HG03095 (cell line): ENCODE measurements at regions not wholly inside any gene's neighbourhood (a gene's known extent, or its start where the extent isn't known, plus 50 kb on each side); places are given as distances from the start of the nearest gene placed in this dataset.
"Not testable (repeated sequence)": the region's sequence is repeated elsewhere in the genome, so short reads cannot be mapped to it uniquely, and the experiment has no call there.

Source experiments
- ATAC-seq: cut with Tn5 transposase; IDR thresholded peaks from one replicate; pipeline ENCODE4 v1.9.1; 2021; ENCODE audit warnings: moderate library complexity; ENCODE audit not compliant: unreplicated experiment

DNA sequence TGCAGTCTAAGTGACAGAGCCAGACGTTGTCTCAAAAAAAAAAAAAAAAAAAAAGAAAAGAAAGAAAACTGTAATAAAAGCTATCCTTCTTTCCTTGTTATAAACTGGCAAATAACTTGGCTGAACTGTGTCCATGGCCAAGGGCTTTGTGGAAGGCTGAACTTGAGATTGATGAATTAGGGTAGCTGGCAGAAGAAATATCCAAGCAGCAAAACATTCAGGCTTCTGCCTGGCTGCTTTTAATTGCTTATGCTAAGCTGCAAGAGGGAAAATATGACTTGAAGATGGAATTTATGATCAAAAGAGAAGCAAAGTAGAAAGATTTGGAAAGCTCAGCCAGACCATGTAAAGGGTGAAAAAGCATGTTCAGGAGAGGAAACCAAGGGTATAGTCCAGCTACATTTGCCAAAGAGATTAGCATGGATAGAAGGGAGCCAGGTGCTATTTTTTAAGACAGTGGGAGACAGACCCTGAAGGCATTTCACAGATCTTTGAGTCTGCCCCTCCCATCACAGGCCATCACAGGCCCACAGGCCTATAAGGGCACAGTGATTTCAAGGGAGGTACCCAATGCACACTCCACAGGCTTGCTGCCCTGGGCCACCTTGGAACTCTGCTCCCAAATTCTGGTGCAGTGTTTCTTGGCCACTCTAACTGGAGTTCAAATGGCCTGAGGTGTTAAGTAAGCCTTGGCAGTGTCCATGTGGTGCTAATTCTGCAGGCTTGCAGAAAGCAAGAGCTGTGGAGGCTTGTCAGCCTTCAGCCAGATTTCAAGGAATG, 226.0 kb downstream of the AEBP2 start:
- ATAC-seq = no peak

DNA sequence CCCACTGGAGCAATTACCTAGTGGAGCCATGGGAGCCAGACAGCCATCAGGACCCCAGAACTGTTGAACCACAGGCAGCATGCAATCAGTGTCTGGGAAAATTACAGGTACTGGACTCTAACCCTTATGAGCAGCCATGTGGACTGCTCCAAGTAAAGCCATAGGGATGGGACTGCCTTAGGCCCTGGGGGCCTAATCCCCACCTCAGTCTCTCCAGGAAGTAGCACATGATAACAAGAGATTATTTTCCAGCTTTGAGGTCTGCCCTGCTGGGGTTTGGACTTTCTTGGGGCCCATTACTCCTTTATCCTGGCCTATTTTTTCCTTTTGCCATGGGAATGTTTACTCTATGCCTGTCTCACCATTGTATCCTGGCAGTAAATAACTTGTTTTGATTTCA, 226.8 kb downstream of the AEBP2 start:
- ATAC-seq = no peak

DNA sequence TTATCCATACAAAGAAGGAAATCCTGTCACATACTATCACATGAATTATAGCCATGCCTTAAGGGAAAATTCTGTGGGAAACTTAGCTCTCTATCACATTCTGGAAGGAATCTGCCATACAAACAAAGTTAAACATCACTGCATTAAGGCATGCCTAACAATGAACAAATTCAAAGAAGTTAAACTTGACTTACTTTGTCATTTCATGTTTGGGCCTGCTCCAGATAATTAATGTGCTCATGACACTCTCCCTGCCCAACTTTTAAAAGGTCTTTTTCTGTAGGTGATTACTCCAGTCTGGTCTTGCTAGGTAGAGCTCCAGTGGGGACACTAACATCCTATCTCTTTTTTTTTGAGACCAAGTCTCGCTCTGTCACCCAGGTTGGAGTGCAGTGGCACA, 230.5 kb downstream of the AEBP2 start:
- ATAC-seq = no peak

DNA sequence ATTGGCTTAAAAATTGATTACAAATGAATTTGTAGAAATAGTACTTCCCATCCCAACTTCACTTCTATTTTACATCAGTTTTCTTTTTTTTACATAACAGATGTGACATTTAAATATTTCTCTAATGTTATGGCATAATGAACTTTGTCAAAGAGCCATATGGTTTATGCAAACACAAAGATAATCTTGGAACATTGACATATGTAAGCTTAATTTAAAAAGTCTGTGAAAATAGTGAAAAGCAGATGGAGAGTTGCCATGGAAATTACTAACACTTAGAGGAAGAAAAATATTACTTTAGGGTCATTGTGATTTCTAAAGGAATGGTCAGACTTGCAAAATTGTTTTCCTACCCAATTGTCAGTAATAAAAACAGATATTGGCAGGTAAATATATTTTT, 232.4 kb downstream of the AEBP2 start:
- no peak for ATAC-seq

DNA sequence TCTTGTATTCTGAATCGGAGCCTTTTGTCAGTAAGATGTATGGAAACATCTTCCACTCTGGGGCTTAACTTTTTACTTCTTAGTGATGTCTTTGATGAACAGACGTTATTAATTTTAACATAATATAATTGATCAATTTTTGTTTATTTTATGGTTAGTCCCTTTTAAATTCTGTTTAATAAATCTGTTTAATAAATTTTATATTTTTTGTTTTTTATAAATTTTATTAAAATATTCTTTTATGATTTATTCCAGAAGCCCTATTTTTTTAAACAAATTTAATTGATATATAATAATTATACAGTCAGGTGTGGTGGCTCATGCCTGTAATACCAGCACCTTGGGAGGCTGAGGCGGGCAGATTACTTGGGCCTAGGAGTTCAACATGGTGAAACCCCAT, 235.1 kb downstream of the AEBP2 start:
- no peak for ATAC-seq

DNA sequence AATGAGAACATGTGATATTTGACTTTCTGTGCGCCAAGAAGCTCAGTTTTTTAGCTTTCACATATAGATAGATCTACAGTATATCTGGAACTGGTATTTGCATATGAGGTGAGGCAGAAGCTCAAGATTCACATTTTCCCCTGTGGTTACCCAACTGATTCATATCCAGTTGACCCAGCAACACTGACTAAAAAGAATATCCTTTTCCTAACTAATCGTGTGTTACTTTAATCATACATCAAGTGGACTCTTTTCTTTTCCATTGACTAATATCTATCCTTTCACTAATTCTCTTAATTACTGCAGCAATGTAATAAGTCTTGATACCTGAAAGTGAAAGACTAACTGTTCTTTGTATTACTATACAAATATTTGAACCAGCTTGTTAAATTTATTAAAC, 236.1 kb downstream of the AEBP2 start:
- peak; percentile 55 for ATAC-seq

DNA sequence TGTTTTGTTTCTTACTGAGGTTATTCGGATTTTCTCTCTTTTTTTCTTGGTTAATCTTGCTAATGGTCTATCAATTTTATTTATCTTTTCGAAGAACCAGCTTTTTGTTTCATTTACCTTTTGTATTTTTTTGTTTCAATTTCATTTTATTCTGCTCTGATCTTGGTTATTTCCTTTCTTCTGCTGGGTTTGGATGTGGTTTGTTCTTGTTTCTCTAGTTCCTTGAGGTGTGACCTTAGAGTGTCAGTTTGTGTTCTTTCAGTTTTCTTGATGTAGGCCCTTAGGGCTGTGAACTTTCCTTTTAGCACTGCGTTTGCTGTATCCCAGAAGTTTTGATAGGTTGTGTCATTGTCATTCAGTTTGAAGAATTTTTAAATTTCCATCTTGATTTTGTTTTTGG, 239.2 kb downstream of the AEBP2 start:
- ATAC-seq = not testable (repeated sequence)

DNA sequence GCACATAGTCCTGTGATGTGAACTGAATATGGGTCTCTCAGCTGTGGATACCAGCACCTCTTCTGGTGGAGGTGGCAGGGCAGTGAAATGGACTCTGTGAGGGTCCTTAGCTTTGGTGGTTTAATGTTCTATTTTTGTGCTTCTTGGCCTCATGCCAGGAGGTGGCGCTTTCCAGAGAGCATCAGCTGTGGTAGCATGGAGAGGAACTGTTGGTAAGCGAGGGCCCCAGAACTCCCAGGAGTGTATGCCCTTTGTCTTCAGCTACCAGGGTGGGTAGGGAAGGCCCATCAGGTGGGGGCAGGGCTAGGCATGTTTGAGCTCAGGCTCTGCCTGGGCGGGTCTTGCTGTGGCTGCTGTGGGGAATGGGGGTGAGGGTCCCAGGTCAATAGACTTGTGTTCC, 241.7 kb downstream of the AEBP2 start:
- no peak for ATAC-seq

DNA sequence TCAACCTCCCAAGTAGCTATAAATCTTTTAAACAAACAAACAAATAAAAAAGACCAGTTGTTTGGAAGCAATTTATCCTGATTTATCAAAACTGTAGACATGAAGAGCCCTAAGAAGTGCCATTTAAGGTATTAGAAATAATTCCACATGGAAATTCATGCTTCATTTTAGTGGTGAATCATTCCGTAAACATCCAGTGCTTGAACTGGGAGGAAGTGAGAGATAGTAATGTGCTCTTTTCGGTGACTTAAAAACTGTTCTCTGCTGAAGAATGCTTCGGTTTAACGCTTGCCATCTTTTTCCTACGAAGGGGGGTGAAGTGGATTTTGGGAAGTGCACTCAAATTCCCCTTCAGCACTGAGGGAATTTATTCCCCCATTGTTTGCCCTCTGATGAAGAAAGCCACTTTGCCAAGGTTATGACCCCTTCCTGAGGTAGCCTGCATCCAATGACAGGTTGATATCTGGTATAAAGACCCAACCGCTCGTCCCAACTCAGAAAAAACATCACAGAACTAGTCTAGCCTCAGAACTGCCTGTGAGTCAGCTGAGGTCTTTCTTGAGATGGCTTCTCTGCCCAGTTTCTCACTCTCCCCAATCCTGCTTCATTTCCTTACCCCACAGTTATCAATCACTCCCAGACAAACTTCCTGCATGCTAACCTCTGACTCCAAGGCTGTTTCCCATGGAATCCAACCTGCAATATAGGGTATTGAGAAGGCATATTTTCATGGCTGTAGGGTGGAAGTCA, 244.1 kb downstream of the AEBP2 start:
- ATAC-seq = no peak

DNA sequence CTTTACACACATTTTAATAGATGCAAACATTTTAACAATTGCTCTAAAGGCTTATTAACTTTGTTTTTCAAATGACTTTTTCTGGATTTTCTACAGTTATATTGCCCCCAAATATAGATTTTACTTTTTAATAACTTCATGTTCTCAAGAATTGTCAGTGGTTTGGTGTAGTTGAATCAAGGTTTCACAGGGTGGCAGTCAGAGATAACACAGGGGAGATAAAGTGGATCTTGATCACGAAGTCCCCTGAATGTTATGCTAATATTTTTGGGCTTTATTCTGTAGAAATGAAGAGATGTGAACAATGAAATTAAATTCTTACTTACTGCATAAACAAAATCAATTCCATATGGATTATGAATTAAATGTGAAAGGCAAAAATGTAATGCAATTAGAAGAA, 248.1 kb downstream of the AEBP2 start:
- no peak for ATAC-seq

DNA sequence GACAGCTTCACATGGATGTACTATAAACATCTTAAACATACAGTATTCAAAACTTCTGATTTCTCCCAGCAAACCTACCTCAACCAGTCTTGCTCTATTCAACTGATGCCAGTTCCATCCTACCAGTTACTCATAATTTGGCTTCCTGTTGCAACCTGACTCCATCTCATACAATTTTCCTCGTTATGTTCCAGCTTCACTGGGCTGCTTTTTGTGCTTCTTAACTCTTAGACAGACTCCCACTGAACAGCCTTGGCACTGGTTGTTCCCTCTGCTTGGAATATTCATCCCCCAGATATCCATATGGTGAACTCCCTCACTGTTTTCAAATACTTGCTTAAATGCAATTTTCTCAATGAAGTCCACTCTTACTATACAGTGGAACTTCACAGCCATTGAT, 249.2 kb downstream of the AEBP2 start:
- no peak for ATAC-seq

DNA sequence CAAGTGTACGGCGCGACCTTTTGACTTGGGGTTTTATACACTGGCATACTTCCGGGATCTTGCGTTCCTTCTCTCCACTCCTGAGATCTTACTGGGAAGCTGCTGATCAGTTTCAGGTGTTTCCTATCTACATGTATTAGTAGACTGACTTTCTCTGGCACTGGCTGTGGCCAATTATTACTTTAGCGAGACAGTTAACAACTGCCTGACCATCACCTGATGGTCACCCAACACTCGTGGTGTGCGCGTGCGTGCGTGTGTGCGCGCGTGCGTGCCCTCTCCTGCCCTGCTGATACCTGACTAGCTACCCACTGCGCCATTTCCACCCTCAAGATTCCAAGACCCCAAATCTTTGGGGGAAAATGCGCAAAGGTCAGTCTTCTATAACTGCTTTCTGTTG, 249.9 kb downstream of the AEBP2 start:
- no peak for ATAC-seq

DNA sequence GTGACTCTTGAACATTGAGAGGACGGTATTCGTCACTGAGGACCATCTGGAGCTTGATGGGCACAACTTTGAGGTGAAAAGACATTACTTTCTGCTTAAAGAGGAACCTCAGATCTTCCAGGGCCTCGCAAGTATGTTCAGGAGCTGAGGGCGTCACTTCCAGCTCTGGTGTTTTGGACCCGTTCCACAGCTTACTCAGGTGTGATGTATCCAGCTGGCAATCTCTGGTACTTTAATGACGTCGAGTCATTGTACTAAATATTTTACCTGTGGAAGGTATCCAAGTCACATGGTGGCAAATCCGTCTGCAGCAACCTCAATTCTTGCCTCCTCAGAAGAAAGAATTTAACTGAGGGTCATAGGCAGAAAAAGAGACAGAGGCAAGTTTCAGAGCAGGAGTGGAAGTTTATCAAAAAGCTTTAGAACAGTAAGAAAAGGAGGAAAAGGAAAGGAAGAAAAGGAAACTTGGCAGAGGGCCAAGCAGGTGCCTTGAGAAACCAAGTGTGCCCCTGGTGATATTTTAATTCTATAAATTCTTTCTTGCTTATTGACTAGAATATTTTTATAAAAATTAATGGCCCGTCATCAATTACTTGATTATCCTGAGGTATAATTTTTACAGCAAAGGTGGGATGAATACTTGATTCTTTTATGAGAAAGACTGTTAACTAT, 250.6 kb downstream of the AEBP2 start:
- no peak for ATAC-seq

DNA sequence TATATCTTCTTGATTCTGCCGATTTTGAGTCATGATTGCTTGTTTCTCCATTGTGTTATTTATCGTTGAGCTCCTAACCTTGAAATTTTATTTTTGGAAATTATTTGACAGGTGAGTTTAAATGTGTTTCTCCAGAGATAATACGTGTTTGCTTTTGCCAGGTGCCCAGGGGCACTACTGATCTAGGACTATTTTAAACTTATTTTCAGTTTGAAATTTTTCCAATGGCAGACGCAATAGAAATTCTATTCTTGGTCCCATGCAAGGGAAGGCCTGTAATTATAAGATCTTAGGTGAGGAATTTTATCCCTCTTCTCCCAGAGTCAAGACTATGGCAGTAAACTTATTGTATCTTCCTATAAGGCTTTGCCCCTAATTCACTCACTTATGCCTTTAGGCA, 252.8 kb downstream of the AEBP2 start:
- ATAC-seq = no peak

DNA sequence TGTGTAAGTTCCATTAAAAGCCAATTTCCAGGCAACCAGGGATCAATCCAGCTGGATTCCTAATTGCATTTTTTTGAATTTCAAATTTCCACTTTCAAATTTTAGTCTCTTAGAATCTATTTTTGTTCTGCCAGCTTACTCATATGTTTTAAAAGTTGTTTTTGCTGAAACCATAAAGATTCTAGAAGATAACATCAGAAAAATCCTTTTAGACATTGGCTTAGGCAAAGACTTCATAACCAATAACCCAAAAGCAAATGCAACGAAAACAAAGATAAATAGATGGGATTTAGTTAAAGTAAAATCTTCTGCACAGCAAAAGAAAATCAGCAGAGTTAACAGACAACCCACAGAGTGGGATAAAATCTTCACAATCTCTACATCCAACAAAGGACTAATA, 253.3 kb downstream of the AEBP2 start:
- no peak for ATAC-seq

DNA sequence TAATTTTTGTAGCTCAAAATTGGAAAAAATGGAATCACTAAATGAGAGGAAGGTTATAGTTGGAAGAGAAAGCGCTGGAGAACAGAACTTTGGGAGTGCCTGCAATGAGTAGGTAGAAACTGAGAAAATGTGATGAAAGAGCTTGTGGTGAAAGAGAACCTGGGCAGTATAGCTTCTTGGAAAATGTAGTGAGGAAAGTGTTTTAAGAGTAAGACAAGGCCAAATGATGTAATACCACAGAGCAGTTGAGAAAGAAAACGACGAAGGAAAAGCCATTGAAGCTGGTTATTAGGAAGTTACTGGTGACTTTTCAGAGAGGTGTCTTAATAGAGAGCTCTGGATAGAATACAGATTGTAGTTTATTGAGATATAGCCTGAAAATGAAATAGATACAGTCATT, 255.3 kb downstream of the AEBP2 start:
- ATAC-seq = no peak

DNA sequence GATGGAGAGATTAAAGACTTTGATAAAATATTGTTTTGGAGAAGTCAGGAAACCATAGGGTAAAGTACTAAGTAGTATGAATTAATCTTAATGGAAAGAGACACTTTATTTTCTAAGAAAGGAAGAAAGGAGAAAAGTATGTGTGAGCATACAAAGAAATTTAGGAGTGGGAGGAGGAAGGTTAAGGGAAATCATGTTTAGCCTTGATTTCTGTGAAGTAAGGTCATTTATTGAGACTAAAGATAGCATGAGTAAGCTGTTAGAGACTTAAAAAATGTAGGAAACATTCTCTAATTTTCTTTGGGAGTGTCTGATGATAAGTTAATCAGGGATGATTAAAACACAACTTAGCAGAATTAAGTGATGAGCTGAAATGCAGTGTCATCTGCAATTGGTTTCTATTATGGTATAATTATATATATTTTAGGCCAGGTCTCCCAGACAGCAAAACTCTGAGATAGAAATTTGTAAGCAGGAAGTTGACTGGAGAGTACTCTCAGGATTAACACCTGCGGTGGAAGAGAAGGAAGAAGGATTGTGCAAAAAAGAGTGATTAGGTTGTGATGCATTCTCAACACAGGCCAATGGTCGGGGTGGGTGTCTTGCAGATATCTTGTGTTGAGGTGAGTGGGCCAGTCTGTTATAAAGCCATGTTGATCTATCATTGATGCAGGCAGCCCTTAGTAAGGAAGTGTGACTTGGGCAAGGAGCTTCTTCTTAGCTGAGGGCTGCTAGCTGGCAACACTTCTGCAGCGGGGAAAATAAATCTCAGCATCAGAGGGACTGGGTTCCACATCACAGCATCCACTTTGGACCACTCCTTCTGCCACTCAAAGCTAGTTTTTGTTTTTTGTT, 256.2 kb downstream of the AEBP2 start:
- no peak for ATAC-seq

DNA sequence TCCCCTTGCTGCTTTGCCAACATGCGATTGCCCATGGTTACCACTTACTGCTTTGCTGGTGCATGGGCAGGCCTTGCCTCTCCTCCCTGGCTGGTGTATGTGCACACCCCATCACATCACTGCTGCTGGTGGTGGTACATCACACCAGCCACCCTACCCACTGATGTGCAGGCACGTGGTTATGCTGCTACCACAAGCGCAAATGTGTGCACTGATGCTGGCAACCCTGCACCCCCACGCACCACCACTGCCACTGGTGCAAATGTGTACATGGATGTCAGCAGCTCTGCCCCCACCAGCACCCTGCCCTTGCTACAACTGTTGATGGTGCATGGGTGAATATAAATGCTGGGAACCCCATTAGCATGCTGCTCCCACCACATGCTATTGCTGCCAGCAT, 261.7 kb downstream of the AEBP2 start:
- no peak for ATAC-seq

DNA sequence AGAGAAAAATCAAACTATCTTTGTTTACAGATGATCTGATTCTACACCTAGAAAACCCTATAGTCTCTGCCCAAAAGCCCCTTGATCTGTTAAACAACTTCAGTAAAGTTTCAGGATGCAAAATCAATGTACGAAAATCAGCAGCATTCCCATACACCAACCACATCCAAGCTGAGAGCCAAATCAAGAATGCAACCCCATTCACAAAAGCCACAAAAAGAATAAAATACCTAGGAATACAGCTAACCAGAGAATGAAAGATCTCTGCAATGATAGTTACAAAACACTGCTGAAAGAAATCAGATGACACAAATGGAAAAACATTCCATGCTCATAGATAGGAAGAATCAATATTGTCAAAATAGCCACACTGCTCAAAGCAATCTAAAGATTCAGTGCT, 265.7 kb downstream of the AEBP2 start:
- ATAC-seq = no peak

DNA sequence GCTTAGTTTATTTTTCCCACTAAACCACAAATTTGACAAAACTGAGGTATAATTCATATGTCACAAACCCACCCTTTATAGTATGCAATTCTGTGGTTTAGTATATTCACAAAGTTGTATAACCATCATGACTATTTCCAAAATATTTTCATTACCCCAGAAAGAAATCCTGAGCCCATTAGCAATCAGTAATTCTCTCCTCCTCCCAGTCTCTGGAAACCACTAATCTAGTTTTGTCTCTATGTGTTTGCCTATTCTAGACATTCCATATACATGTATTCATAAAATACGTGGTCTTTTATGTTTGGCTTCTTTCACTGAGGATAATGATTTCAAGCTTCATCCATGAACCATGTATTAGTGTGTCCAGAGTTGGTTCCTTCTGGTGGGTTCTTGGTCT, 267.6 kb downstream of the AEBP2 start:
- ATAC-seq = no peak

DNA sequence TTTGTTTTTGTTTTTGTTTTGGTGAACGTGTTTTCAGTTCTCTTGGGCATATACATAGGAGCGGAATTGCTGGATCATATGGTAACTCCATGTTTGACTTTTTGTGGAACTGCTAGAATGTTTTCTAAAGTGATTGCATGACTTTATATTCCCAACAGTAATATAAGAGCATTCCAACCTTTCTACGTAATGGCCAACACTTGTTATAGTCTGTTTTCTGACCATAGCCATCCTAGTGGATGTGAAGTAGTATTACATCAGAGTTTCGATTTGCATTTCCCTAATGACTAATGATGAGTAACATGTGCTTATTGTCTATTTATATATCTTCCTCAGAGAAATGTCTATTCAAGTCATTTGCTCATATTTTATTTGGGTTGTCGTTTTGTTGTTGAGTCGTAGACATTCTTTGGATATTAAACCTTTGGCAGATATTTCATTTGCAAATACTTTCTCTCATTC, 268.7 kb downstream of the AEBP2 start:
- no peak for ATAC-seq
